Endodermal cell (in vitro differentiated cells): ENCODE measurements at regions not wholly inside any gene's neighbourhood (a gene's known extent, or its start where the extent isn't known, plus 50 kb on each side); places are given as distances from the start of the nearest gene placed in this dataset.
A peak's percentile ranks its signal among the peaks of the same experiment; 100 is the strongest.

ENCODE experiments used
- DNase-seq: peaks from one replicate; pipeline ENCODE4 v3.0.0-alpha.2; 2017
- H3K27ac ChIP-seq: 2 replicates; pipeline ENCODE4 v1.5.1; 2013; ENCODE audit warnings: mild to moderate bottlenecking, low read depth, low read length, moderate library complexity
- H3K27me3 ChIP-seq: 2 replicates; pipeline ENCODE4 v1.6.1; 2013; ENCODE audit warnings: mild to moderate bottlenecking, low read length, moderate library complexity; ENCODE audit not compliant: insufficient read depth, control insufficient read depth, poor library complexity, severe bottlenecking
- H3K36me3 ChIP-seq: 2 replicates; pipeline ENCODE4 v1.7.0; 2013; ENCODE audit warnings: mild to moderate bottlenecking, low read length, moderate library complexity; ENCODE audit not compliant: control insufficient read depth, insufficient read depth
- H3K4me1 ChIP-seq: one replicate; pipeline ENCODE4 v1.7.0; 2013; ENCODE audit warnings: low read length; ENCODE audit not compliant: control insufficient read depth, insufficient read depth
- H3K4me3 ChIP-seq: 2 replicates; pipeline ENCODE4 v1.5.1; 2013; ENCODE audit warnings: mild to moderate bottlenecking, low read length, moderate library complexity
- H3K9ac ChIP-seq: 2 replicates; pipeline ENCODE4 v1.6.1; 2013; ENCODE audit warnings: mild to moderate bottlenecking, low read length, moderate library complexity; ENCODE audit not compliant: poor library complexity, severe bottlenecking; ENCODE audit errors: extremely low read depth
- H3K9me3 ChIP-seq: 2 replicates; pipeline ENCODE4 v1.6.1; 2013; ENCODE audit warnings: mild to moderate bottlenecking, low read length, moderate library complexity; ENCODE audit not compliant: control insufficient read depth
- H3K27ac Mint-ChIP-seq: 2 replicates; pipeline ENCODE4 v1.8.0; 2020; ENCODE audit warnings: mixed read lengths
- H3K27me3 Mint-ChIP-seq: 2 replicates; pipeline ENCODE4 v1.8.0; 2021; ENCODE audit warnings: mild to moderate bottlenecking, mixed read lengths; ENCODE audit not compliant: insufficient read depth
- H3K36me3 Mint-ChIP-seq: 2 replicates; pipeline ENCODE4 v1.8.0; 2020; ENCODE audit warnings: low read depth, mixed read lengths
- H3K4me1 Mint-ChIP-seq: 2 replicates; pipeline ENCODE4 v1.8.0; 2020; ENCODE audit warnings: mixed read lengths
- H3K4me3 Mint-ChIP-seq: 2 replicates; pipeline ENCODE4 v1.8.0; 2020; ENCODE audit warnings: mild to moderate bottlenecking, moderate library complexity, mixed read lengths
- H3K9me3 Mint-ChIP-seq: 2 replicates; pipeline ENCODE4 v1.8.0; 2020; ENCODE audit warnings: mild to moderate bottlenecking, mixed read lengths
- CTCF ChIP-seq: fragments of 200-600 bp; sonication (generic); conservative IDR thresholded peaks from 2 replicates; pipeline ENCODE4 v1.5.0; 2021; ENCODE audit warnings: antibody characterized with exemption, mild to moderate bottlenecking
- WGBS, 2 experiments: methylation state at CpG; one replicate each; pipeline versions ENCODE4 v1.1.5 to v1.1.7; 2013; ENCODE audit warnings: missing lambda C conversion rate in 2 of 2, mixed read lengths in 1 of 2; ENCODE audit not compliant: insufficient coverage in 1 of 2, insufficient read length in 1 of 2; 5-methylcytosine and 5-hydroxymethylcytosine counted together

GRCh38 chr9:105979290-105979689 is 284.9 kb downstream of the TMEM38B start:
- TF ChIP-seq CTCF: no peak
- Histone ChIP-seq H3K36me3 (no peaks in the 10 kb centered on the region), H3K9ac (no peak overlapping the region), H3K27ac (peak overlapping the region; percentile 55), H3K4me3 (no peak overlapping the region), H3K27me3 (no peaks in the 10 kb centered on the region), H3K4me1 (peaks cover 32% of the 10 kb centered on the region), H3K9me3 (no peaks in the 10 kb centered on the region)
- Mint-ChIP-seq H3K27me3 (no peaks in the 10 kb centered on the region), H3K27ac (no peak overlapping the region), H3K36me3 (no peaks in the 10 kb centered on the region), H3K4me1 (peaks cover 38% of the 10 kb centered on the region), H3K4me3 (no peak overlapping the region), H3K9me3 (no peaks in the 10 kb centered on the region)
- 92 to 94% methylated on average over 2 of the region's 2 CpGs for WGBS, 2 experiments
- DNase-seq: no peak

- Mint-ChIP-seq H3K27ac (no peak overlapping the region), H3K27me3 (no peaks in the 10 kb centered on the region), H3K36me3 (no peaks in the 10 kb centered on the region), H3K4me3 (no peak overlapping the region), H3K9me3 (no peaks in the 10 kb centered on the region), H3K4me1 (no peaks in the 10 kb centered on the region)
- Histone ChIP-seq H3K27me3 (no peaks in the 10 kb centered on the region), H3K9me3 (no peaks in the 10 kb centered on the region), H3K27ac (no peak overlapping the region), H3K4me1 (no peaks in the 10 kb centered on the region), H3K36me3 (no peaks in the 10 kb centered on the region), H3K4me3 (no peak overlapping the region), H3K9ac (no peak overlapping the region)
- DNase-seq: no peak
- 90% methylated on average over 2 of the region's 2 CpGs for WGBS, 2 experiments
- no peak for TF ChIP-seq CTCF
Observed at GRCh38 chr9:105984714-105985113, 290.4 kb downstream of the TMEM38B start.

- Histone ChIP-seq H3K9ac (no peak overlapping the region), H3K27me3 (no peaks in the 10 kb centered on the region), H3K36me3 (no peaks in the 10 kb centered on the region), H3K27ac (peak overlapping the region; percentile 68), H3K4me3 (no peak overlapping the region), H3K9me3 (no peaks in the 10 kb centered on the region), H3K4me1 (no peaks in the 10 kb centered on the region)
- H3K27ac Mint-ChIP-seq: no peak overlapping the region
- H3K27me3 Mint-ChIP-seq: no peaks in the 10 kb centered on the region
- no peak for TF ChIP-seq CTCF
- H3K9me3 Mint-ChIP-seq: no peaks in the 10 kb centered on the region
- DNase-seq: no peak
- H3K4me3 Mint-ChIP-seq: no peak overlapping the region
- WGBS, 2 experiments: 70 to 91% methylated on average over 5 to 9 of the region's 9 CpGs
- no peaks in the 10 kb centered on the region for H3K36me3 Mint-ChIP-seq
- H3K4me1 Mint-ChIP-seq: peaks cover 4% of the 10 kb centered on the region
Observed at GRCh38 chr9:105993116-105993854, 298.9 kb downstream of the TMEM38B start.
